ENCODE measurements at regions not wholly inside any gene's neighbourhood (a gene's known extent, or its start where the extent isn't known, plus 50 kb on each side); places are given as distances from the start of the nearest gene placed in this dataset.

- no peak for DNase-seq
- in situ Hi-C loops (cut with MboI; ENCODE audit: low pct_unique_long_range_greater_than_20kb, low sequenced_read_pairs) = no loop called here
Measured at GRCh38 chr13:33493672-33494365, 208.3 kb upstream of the STARD13 start.

- in situ Hi-C loops (cut with MboI; ENCODE audit: low pct_unique_long_range_greater_than_20kb, low sequenced_read_pairs) = no loop called here
- peak; percentile 82 for DNase-seq
Measured at GRCh38 chr13:33494596-33495204, 209.1 kb upstream of the STARD13 start.

- no peak for DNase-seq
- in situ Hi-C loops (cut with MboI; ENCODE audit: low pct_unique_long_range_greater_than_20kb, low sequenced_read_pairs) = no loop called here
Measured at GRCh38 chr13:33496336-33496735, 210.8 kb upstream of the STARD13 start.

GRCh38 chr13:33497146-33497845 is 211.7 kb upstream of the STARD13 start:
- in situ Hi-C loops (cut with MboI; ENCODE audit: low pct_unique_long_range_greater_than_20kb, low sequenced_read_pairs) = no loop called here
- no peak for DNase-seq

GRCh38 chr13:33508060-33508459 is 222.5 kb upstream of the STARD13 start:
- DNase-seq = no peak
- in situ Hi-C loops (cut with MboI; ENCODE audit: low pct_unique_long_range_greater_than_20kb, low sequenced_read_pairs) = no loop called here

GRCh38 chr13:33509642-33510229 is 224.2 kb upstream of the STARD13 start:
- in situ Hi-C loops (cut with MboI; ENCODE audit: low pct_unique_long_range_greater_than_20kb, low sequenced_read_pairs) = no loop called here
- DNase-seq = peak; percentile 63

GRCh38 chr13:33510350-33510970 is 224.9 kb upstream of the STARD13 start:
- in situ Hi-C loops (cut with MboI; ENCODE audit: low pct_unique_long_range_greater_than_20kb, low sequenced_read_pairs) = no loop called here

GRCh38 chr13:33512880-33513554 is 227.5 kb upstream of the STARD13 start:
- in situ Hi-C loops (cut with MboI; ENCODE audit: low pct_unique_long_range_greater_than_20kb, low sequenced_read_pairs) = no loop called here
- no peak for DNase-seq

More at GRCh38 chr13:33510350-33510970, 224.9 kb upstream of the STARD13 start:
- no peak for DNase-seq

- no peak for DNase-seq
- in situ Hi-C loops (cut with MboI; ENCODE audit: low pct_unique_long_range_greater_than_20kb, low sequenced_read_pairs) = no loop called here
Measured at GRCh38 chr13:33514362-33514761, 228.8 kb upstream of the STARD13 start.

- in situ Hi-C loops (cut with MboI; ENCODE audit: low pct_unique_long_range_greater_than_20kb, low sequenced_read_pairs) = no loop called here
- no peak for DNase-seq
Measured at GRCh38 chr13:33515146-33515545, 229.6 kb upstream of the STARD13 start.

GRCh38 chr13:33518452-33518851 is 232.9 kb upstream of the STARD13 start:
- in situ Hi-C loops (cut with MboI; ENCODE audit: low pct_unique_long_range_greater_than_20kb, low sequenced_read_pairs) = no loop called here
- no peak for DNase-seq

- in situ Hi-C loops (cut with MboI; ENCODE audit: low pct_unique_long_range_greater_than_20kb, low sequenced_read_pairs) = no loop called here
- no peak for DNase-seq
Measured at GRCh38 chr13:33519561-33520467, 234.3 kb upstream of the STARD13 start.

GRCh38 chr13:33520468-33520839 is 234.9 kb upstream of the STARD13 start:
- in situ Hi-C loops (cut with MboI; ENCODE audit: low pct_unique_long_range_greater_than_20kb, low sequenced_read_pairs) = no loop called here

GRCh38 chr13:33524086-33524485 is 238.5 kb upstream of the STARD13 start:
- in situ Hi-C loops (cut with MboI; ENCODE audit: low pct_unique_long_range_greater_than_20kb, low sequenced_read_pairs) = no loop called here

More at GRCh38 chr13:33520468-33520839, 234.9 kb upstream of the STARD13 start:
- DNase-seq = no peak

GRCh38 chr13:33525763-33526162 is 240.2 kb upstream of the STARD13 start:
- in situ Hi-C loops (cut with MboI; ENCODE audit: low pct_unique_long_range_greater_than_20kb, low sequenced_read_pairs) = no loop called here
- DNase-seq = no peak

More at GRCh38 chr13:33524086-33524485, 238.5 kb upstream of the STARD13 start:
- DNase-seq = no peak

- in situ Hi-C loops (cut with MboI; ENCODE audit: low pct_unique_long_range_greater_than_20kb, low sequenced_read_pairs) = no loop called here
- DNase-seq = no peak
Measured at GRCh38 chr13:33526718-33527117, 241.2 kb upstream of the STARD13 start.

GRCh38 chr13:33528896-33529295 is 243.3 kb upstream of the STARD13 start:
- DNase-seq = peak; percentile 37
- in situ Hi-C loops (cut with MboI; ENCODE audit: low pct_unique_long_range_greater_than_20kb, low sequenced_read_pairs) = no loop called here

- in situ Hi-C loops (cut with MboI; ENCODE audit: low pct_unique_long_range_greater_than_20kb, low sequenced_read_pairs) = no loop called here
- no peak for DNase-seq
Measured at GRCh38 chr13:33531484-33531883, 245.9 kb upstream of the STARD13 start.
